Liver (tissue), 8 donors: ENCODE measurements at regions not wholly inside any gene's neighbourhood (a gene's known extent, or its start where the extent isn't known, plus 50 kb on each side); places are given as distances from the start of the nearest gene placed in this dataset.

Experiments used
- DNase-seq: peaks from one replicate; pipeline ENCODE4 v3.0.0-alpha.2; 2017; ENCODE audit warnings: low spot score
- H3K27ac ChIP-seq, 2 donors: one replicate each; pipeline ENCODE4 v1.7.0; 2013; ENCODE audit warnings: inconsistent platforms in 2 of 2, low read length in 2 of 2, control low read depth in 1 of 2, low read depth in 1 of 2, mild to moderate bottlenecking in 1 of 2
- H3K27me3 ChIP-seq, 4 donors: one replicate each; pipeline versions ENCODE4 v1.6.1 to v1.7.0; 2013; ENCODE audit warnings: low read length in 3 of 4, inconsistent platforms in 1 of 4, mild to moderate bottlenecking in 1 of 4, moderate library complexity in 1 of 4; ENCODE audit not compliant: control insufficient read depth in 4 of 4, insufficient read depth in 4 of 4
- H3K36me3 ChIP-seq, 4 donors: one replicate each; pipeline versions ENCODE4 v1.6.1 to v1.7.0; 2013; ENCODE audit warnings: low read length in 3 of 4, mild to moderate bottlenecking in 3 of 4, low read depth in 1 of 4, moderate library complexity in 1 of 4; ENCODE audit not compliant: control insufficient read depth in 4 of 4, insufficient read depth in 3 of 4
- H3K4me1 ChIP-seq, 4 donors: one replicate each; pipeline versions ENCODE4 v1.6.1 to v1.7.0; 2013; ENCODE audit warnings: low read length in 3 of 4, mild to moderate bottlenecking in 3 of 4, moderate library complexity in 1 of 4; ENCODE audit not compliant: control insufficient read depth in 4 of 4, insufficient read depth in 4 of 4
- H3K4me3 ChIP-seq, 3 donors: one replicate each; pipeline versions ENCODE4 v1.6.1 to v1.7.0; 2013; ENCODE audit warnings: low read length in 3 of 3, control low read depth in 1 of 3, low read depth in 1 of 3, mild to moderate bottlenecking in 1 of 3
- H3K9ac ChIP-seq, 2 donors: one replicate each; pipeline ENCODE4 v1.7.0; 2013; ENCODE audit warnings: low read length in 2 of 2, mild to moderate bottlenecking in 2 of 2, moderate library complexity in 2 of 2, control low read depth in 1 of 2, low read depth in 1 of 2
- H3K9me3 ChIP-seq, 4 donors: one replicate each; pipeline versions ENCODE4 v1.6.1 to v1.7.0; 2013; ENCODE audit warnings: low read length in 3 of 4; ENCODE audit not compliant: control insufficient read depth in 4 of 4
- ATF3 ChIP-seq: IDR thresholded peaks from 2 replicates; pipeline ENCODE4 v1.6.1; 2016; ENCODE audit warnings: antibody characterized with exemption
- CTCF ChIP-seq: fragments of 150-350 bp; IDR thresholded peaks from 2 replicates; pipeline ENCODE4 v1.5.1; 2017; ENCODE audit warnings: improper control_type of control experiment, low read depth, low read length; ENCODE audit not compliant: missing input control
- EGR1 ChIP-seq, 2 donors: IDR thresholded peaks; 2 replicates each; pipeline ENCODE4 v1.6.1; 2016 to 2018; ENCODE audit warnings: antibody characterized with exemption in 2 of 2, low read depth in 2 of 2
- FOXA1 ChIP-seq: IDR thresholded peaks from 2 replicates; pipeline ENCODE4 v1.6.1; 2016; ENCODE audit warnings: antibody characterized with exemption
- FOXA2 ChIP-seq: IDR thresholded peaks from 2 replicates; pipeline ENCODE4 v1.6.1; 2016; ENCODE audit warnings: antibody characterized with exemption
- GABPA ChIP-seq, 2 donors: IDR thresholded peaks in 1 of 2; conservative IDR thresholded peaks in 1 of 2; 2 replicates each; pipeline ENCODE4 v1.6.1; 2016; ENCODE audit warnings: antibody characterized with exemption in 2 of 2, mild to moderate bottlenecking in 1 of 2, moderate library complexity in 1 of 2
- HNF4A ChIP-seq, 2 donors: conservative IDR thresholded peaks; 2 replicates each; pipeline ENCODE4 v1.6.1; 2016; ENCODE audit warnings: antibody characterized with exemption in 2 of 2, mild to moderate bottlenecking in 2 of 2
- HNF4G ChIP-seq: IDR thresholded peaks from 2 replicates; pipeline ENCODE4 v1.6.1; 2016; ENCODE audit warnings: antibody characterized with exemption
- JUND ChIP-seq, 2 donors: IDR thresholded peaks; 2 replicates each; pipeline ENCODE4 v1.6.1; 2016; ENCODE audit warnings: antibody characterized with exemption in 2 of 2
- MAX ChIP-seq: IDR thresholded peaks from 2 replicates; pipeline ENCODE4 v1.6.1; 2016; ENCODE audit warnings: antibody characterized with exemption
- NR2F2 ChIP-seq: IDR thresholded peaks from 2 replicates; pipeline ENCODE4 v1.6.1; 2016; ENCODE audit warnings: antibody characterized with exemption
- RAD21 ChIP-seq, 2 donors: IDR thresholded peaks; 2 replicates each; pipeline ENCODE4 v1.6.1; 2016; ENCODE audit warnings: antibody characterized with exemption in 2 of 2, mild to moderate bottlenecking in 2 of 2
- REST ChIP-seq: IDR thresholded peaks from 2 replicates; pipeline ENCODE4 v1.6.1; 2016; ENCODE audit warnings: antibody characterized with exemption, mild to moderate bottlenecking
- RXRA ChIP-seq, 2 donors: IDR thresholded peaks; 2 replicates each; pipeline ENCODE4 v1.6.1; 2017 to 2018; ENCODE audit warnings: antibody characterized with exemption in 2 of 2, mild to moderate bottlenecking in 1 of 2
- SP1 ChIP-seq: IDR thresholded peaks from 2 replicates; pipeline ENCODE4 v1.6.1; 2018; ENCODE audit warnings: antibody characterized with exemption, mild to moderate bottlenecking
- TAF1 ChIP-seq: conservative IDR thresholded peaks from 2 replicates; pipeline ENCODE4 v1.6.1; 2016; ENCODE audit warnings: antibody characterized with exemption, mild to moderate bottlenecking
- YY1 ChIP-seq: IDR thresholded peaks from 2 replicates; pipeline ENCODE4 v1.6.1; 2016; ENCODE audit warnings: antibody characterized with exemption, mild to moderate bottlenecking
- ZBTB33 ChIP-seq: IDR thresholded peaks from 2 replicates; pipeline ENCODE4 v1.6.1; 2016; ENCODE audit warnings: antibody characterized with exemption
- WGBS: extraction: QIAGEN DNeasy Blood & Tissue Kit; methylation state at CpG from one replicate; pipeline ENCODE4 v1.1.7; 2013; 5-methylcytosine and 5-hydroxymethylcytosine counted together
- donor health status: healthy.
- donor health status: healthy.
- donor health status: healthy.
- donor health status: healthy.
- donor health status: healthy.

GRCh38 chr1:76769911-76770310, 97.4 kb upstream of the ST6GALNAC5 start:
- no peaks in the 10 kb centered on the region for H3K4me1 ChIP-seq
- H3K27ac ChIP-seq = no peak overlapping the region
- H3K9ac ChIP-seq = no peak overlapping the region
- DNase-seq = no peak
- 90% methylated on average over 2 of the region's 2 CpGs for WGBS
- H3K36me3 ChIP-seq = no peaks in the 10 kb centered on the region
- no peak overlapping the region for H3K4me3 ChIP-seq
- TF ChIP-seq HNF4A (conservative IDR thresholded peaks at IDR 0.05) = no peak
- TF ChIP-seq FOXA1 = no peak
- no peak for TF ChIP-seq SP1
- TF ChIP-seq ATF3 = no peak
- TF ChIP-seq RAD21 (IDR thresholded peaks at IDR 0.05) = no peak
- no peak for TF ChIP-seq EGR1 (IDR thresholded peaks at IDR 0.05; ENCODE audit: low read depth in 2 of 2)
- no peak for TF ChIP-seq CTCF
- no peak for TF ChIP-seq ZBTB33
- no peak for TF ChIP-seq FOXA2
- TF ChIP-seq JUND (IDR thresholded peaks at IDR 0.05) = no peak
- no peak for TF ChIP-seq MAX
- no peak for TF ChIP-seq GABPA (IDR thresholded peaks at IDR 0.05 in 1 of 2, conservative IDR thresholded peaks at IDR 0.05 in 1 of 2)
- TF ChIP-seq HNF4G = no peak
- TF ChIP-seq RXRA (IDR thresholded peaks at IDR 0.05) = no peak
- no peak for TF ChIP-seq YY1
- TF ChIP-seq TAF1 = no peak
- TF ChIP-seq NR2F2 = no peak
- TF ChIP-seq REST = no peak
- peaks cover 0 to 2% (median 0%) of the 10 kb centered on the region in 4 donors for H3K27me3 ChIP-seq
- H3K9me3 ChIP-seq = no peaks in the 10 kb centered on the region
